ENCODE measurements at regions not wholly inside any gene's neighbourhood (a gene's known extent, or its start where the extent isn't known, plus 50 kb on each side); places are given as distances from the start of the nearest gene placed in this dataset.

GRCh38 chrX:39653691-39654090, 444.1 kb downstream of the BCOR start:
- Histone ChIP-seq H3K36me3 (ENCODE audit: insufficient read depth, insufficient read length, low read length) (no peaks in the 10 kb centered on the region), H3K4me1 (ENCODE audit: insufficient read depth, insufficient read length) (peaks cover 5% of the 10 kb centered on the region), H3K27me3 (ENCODE audit: insufficient read depth, insufficient read length) (no peaks in the 10 kb centered on the region), H3K9me3 (ENCODE audit: insufficient read depth, low read length) (no peaks in the 10 kb centered on the region), H3K4me3 (ENCODE audit: insufficient read length, low read depth) (no peak overlapping the region), H3K9ac (ENCODE audit: insufficient read length, low read depth) (peak overlapping the region; percentile 33)
- peak; percentile 77 for DNase-seq (ENCODE audit: low read depth, low spot score)
- TF ChIP-seq SUZ12 (IDR thresholded peaks at IDR 0.05; ENCODE audit: extremely low read depth, insufficient read depth, insufficient read length) (no peak), ZNF274 (IDR thresholded peaks at IDR 0.05; ENCODE audit: low read depth, low read length) (no peak), YY1 (IDR thresholded peaks at IDR 0.05; ENCODE audit: insufficient read depth, insufficient read length) (no peak)

GRCh38 chrX:39654183-39654925, 443.4 kb downstream of the BCOR start:
- Histone ChIP-seq H3K9me3 (ENCODE audit: insufficient read depth, low read length) (no peaks in the 10 kb centered on the region), H3K4me1 (ENCODE audit: insufficient read depth, insufficient read length) (peaks cover 5% of the 10 kb centered on the region), H3K4me3 (ENCODE audit: insufficient read length, low read depth) (no peak overlapping the region), H3K9ac (ENCODE audit: insufficient read length, low read depth) (peak overlapping the region; percentile 57), H3K27me3 (ENCODE audit: insufficient read depth, insufficient read length) (no peaks in the 10 kb centered on the region), H3K36me3 (ENCODE audit: insufficient read depth, insufficient read length, low read length) (no peaks in the 10 kb centered on the region)
- DNase-seq (ENCODE audit: low read depth, low spot score), result no peak
- TF ChIP-seq ZNF274 (IDR thresholded peaks at IDR 0.05; ENCODE audit: low read depth, low read length) (no peak), SUZ12 (IDR thresholded peaks at IDR 0.05; ENCODE audit: extremely low read depth, insufficient read depth, insufficient read length) (no peak), YY1 (IDR thresholded peaks at IDR 0.05; ENCODE audit: insufficient read depth, insufficient read length) (no peak)

- TF ChIP-seq ZNF274 (IDR thresholded peaks at IDR 0.05; ENCODE audit: low read depth, low read length) (no peak), SUZ12 (IDR thresholded peaks at IDR 0.05; ENCODE audit: extremely low read depth, insufficient read depth, insufficient read length) (no peak), YY1 (IDR thresholded peaks at IDR 0.05; ENCODE audit: insufficient read depth, insufficient read length) (no peak)
- no peak overlapping the region for H3K9ac ChIP-seq (ENCODE audit: insufficient read length, low read depth)
- DNase-seq (ENCODE audit: low read depth, low spot score), result no peak
Measured at GRCh38 chrX:39654952-39655351, 442.8 kb downstream of the BCOR start.

GRCh38 chrX:39661116-39661907, 436.4 kb downstream of the BCOR start:
- H3K9me3 ChIP-seq (ENCODE audit: insufficient read depth, low read length), result no peaks in the 10 kb centered on the region
- no peak overlapping the region for H3K4me3 ChIP-seq (ENCODE audit: insufficient read length, low read depth)
- H3K4me1 ChIP-seq (ENCODE audit: insufficient read depth, insufficient read length), result no peaks in the 10 kb centered on the region
- no peaks in the 10 kb centered on the region for H3K27me3 ChIP-seq (ENCODE audit: insufficient read depth, insufficient read length)
- no peak for DNase-seq (ENCODE audit: low read depth, low spot score)
- no peak for TF ChIP-seq YY1 (IDR thresholded peaks at IDR 0.05; ENCODE audit: insufficient read depth, insufficient read length)
- no peak for TF ChIP-seq SUZ12 (IDR thresholded peaks at IDR 0.05; ENCODE audit: extremely low read depth, insufficient read depth, insufficient read length)
- no peak for TF ChIP-seq ZNF274 (IDR thresholded peaks at IDR 0.05; ENCODE audit: low read depth, low read length)
- H3K36me3 ChIP-seq (ENCODE audit: insufficient read depth, insufficient read length, low read length), result no peaks in the 10 kb centered on the region
- no peak overlapping the region for H3K9ac ChIP-seq (ENCODE audit: insufficient read length, low read depth)

More at GRCh38 chrX:39654952-39655351, 442.8 kb downstream of the BCOR start:
- Histone ChIP-seq H3K9me3 (ENCODE audit: insufficient read depth, low read length) (no peaks in the 10 kb centered on the region), H3K27me3 (ENCODE audit: insufficient read depth, insufficient read length) (no peaks in the 10 kb centered on the region), H3K4me1 (ENCODE audit: insufficient read depth, insufficient read length) (peaks cover 5% of the 10 kb centered on the region), H3K36me3 (ENCODE audit: insufficient read depth, insufficient read length, low read length) (no peaks in the 10 kb centered on the region), H3K4me3 (ENCODE audit: insufficient read length, low read depth) (no peak overlapping the region)

GRCh38 chrX:39665830-39666518, 431.8 kb downstream of the BCOR start:
- H3K9me3 ChIP-seq (ENCODE audit: insufficient read depth, low read length), result no peaks in the 10 kb centered on the region
- H3K27me3 ChIP-seq (ENCODE audit: insufficient read depth, insufficient read length), result no peaks in the 10 kb centered on the region
- H3K4me1 ChIP-seq (ENCODE audit: insufficient read depth, insufficient read length), result no peaks in the 10 kb centered on the region
- no peak overlapping the region for H3K4me3 ChIP-seq (ENCODE audit: insufficient read length, low read depth)
- DNase-seq (ENCODE audit: low read depth, low spot score), result no peak
- no peak overlapping the region for H3K9ac ChIP-seq (ENCODE audit: insufficient read length, low read depth)
- H3K36me3 ChIP-seq (ENCODE audit: insufficient read depth, insufficient read length, low read length), result no peaks in the 10 kb centered on the region
- TF ChIP-seq YY1 (IDR thresholded peaks at IDR 0.05; ENCODE audit: insufficient read depth, insufficient read length) (no peak), SUZ12 (IDR thresholded peaks at IDR 0.05; ENCODE audit: extremely low read depth, insufficient read depth, insufficient read length) (no peak), ZNF274 (IDR thresholded peaks at IDR 0.05; ENCODE audit: low read depth, low read length) (no peak)

GRCh38 chrX:39667191-39667590, 430.6 kb downstream of the BCOR start:
- TF ChIP-seq ZNF274 (IDR thresholded peaks at IDR 0.05; ENCODE audit: low read depth, low read length) (no peak), YY1 (IDR thresholded peaks at IDR 0.05; ENCODE audit: insufficient read depth, insufficient read length) (no peak)
- no peaks in the 10 kb centered on the region for H3K36me3 ChIP-seq (ENCODE audit: insufficient read depth, insufficient read length, low read length)

More at GRCh38 chrX:39667191-39667590, 430.6 kb downstream of the BCOR start:
- DNase-seq (ENCODE audit: low read depth, low spot score), result no peak
- Histone ChIP-seq H3K9ac (ENCODE audit: insufficient read length, low read depth) (no peak overlapping the region), H3K9me3 (ENCODE audit: insufficient read depth, low read length) (no peaks in the 10 kb centered on the region), H3K27me3 (ENCODE audit: insufficient read depth, insufficient read length) (no peaks in the 10 kb centered on the region), H3K4me3 (ENCODE audit: insufficient read length, low read depth) (no peak overlapping the region), H3K4me1 (ENCODE audit: insufficient read depth, insufficient read length) (no peaks in the 10 kb centered on the region)

Measured in NT2/D1 (cell line).